GM12878 (cell line): ENCODE measurements at regions not wholly inside any gene's neighbourhood (a gene's known extent, or its start where the extent isn't known, plus 50 kb on each side); places are given as distances from the start of the nearest gene placed in this dataset.

Experiments
- ATAC-seq: fragments of 200-7000 bp; cut with Tn5 transposase; 3 replicates; pipeline ENCODE4 v1.9.1; 2020; ENCODE audit warnings: mild to moderate bottlenecking, moderate library complexity
- BruUV-seq: library from RNA; stranded (reverse); fragments of 400-500 nt; replicated peaks from 2 replicates; lab custom pipeline; 2021; lab: Mats Ljungman, UMichigan
- CTCF ChIA-PET: fragments of 300-600 bp; sonication (Branson Sonifier 250); formaldehyde crosslinking; extraction: SDS; loops from one replicate; lab custom pipeline; 2021; ENCODE audit warnings: inconsistent platforms; lab: Yijun Ruan, JAX
- POLR2A ChIA-PET: fragments of 350-600 bp; formaldehyde crosslinking; extraction: SDS; loops from one replicate; lab custom pipeline; 2021; ENCODE audit warnings: inconsistent platforms; lab: Charles Lee
- RAD21 ChIA-PET: fragments of 300-600 bp; sonication (Branson Sonifier 250); formaldehyde crosslinking; loops from one replicate; lab custom pipeline; 2023; ENCODE audit warnings: antibody characterized with exemption; ENCODE audit not compliant: unreplicated experiment; lab: Charles Lee
- SMC1A ChIA-PET: fragments of 300-600 bp; sonication (Branson Sonifier 250); formaldehyde crosslinking; loops from one replicate; lab custom pipeline; 2023; ENCODE audit not compliant: unreplicated experiment, uncharacterized antibody; lab: Charles Lee
- DNase-seq: peaks from one replicate; pipeline ENCODE4 v3.0.0-alpha.2; 2011; ENCODE audit warnings: low read depth, low spot score
- FAIRE-seq: peaks from 3 replicates; lab custom pipeline; 2011; peaks lifted over from hg19 to GRCh38; lab: Jason Lieb, UNC
- H2AFZ ChIP-seq: 2 replicates; pipeline ENCODE4 v1.6.0; 2011; ENCODE audit warnings: low read depth, low read length, control low read depth; ENCODE audit not compliant: control insufficient read depth
- H3K27ac ChIP-seq: 2 replicates; pipeline ENCODE4 v1.5.1; 2011; ENCODE audit warnings: control low read depth; ENCODE audit not compliant: control insufficient read depth, insufficient read depth
- H3K27me3 ChIP-seq, 2 experiments: replicated peaks in 1 of 2; 2 replicates each; pipeline versions ENCODE4 v1.6.0 to v1.6.1; 2011; ENCODE audit warnings: low read length in 1 of 2; ENCODE audit not compliant: control insufficient read depth in 2 of 2, insufficient read depth in 2 of 2
- H3K36me3 ChIP-seq, 2 experiments: 2 replicates each; pipeline ENCODE4 v1.5.1; 2011; ENCODE audit warnings: low read length in 1 of 2; ENCODE audit not compliant: control insufficient read depth in 2 of 2, insufficient read depth in 2 of 2
- H3K4me1 ChIP-seq: 2 replicates; pipeline ENCODE4 v1.6.1; 2011; ENCODE audit warnings: mild to moderate bottlenecking, low read length, moderate library complexity, mixed read lengths; ENCODE audit not compliant: control insufficient read depth, insufficient read depth
- H3K4me2 ChIP-seq: 2 replicates; pipeline ENCODE4 v1.6.0; 2011; ENCODE audit warnings: control low read depth; ENCODE audit not compliant: control insufficient read depth, insufficient read depth
- H3K4me3 ChIP-seq: fragments of 200-600 bp; sonication (generic); 2 replicates; pipeline ENCODE4 v1.5.1; 2016
- H3K79me2 ChIP-seq: 2 replicates; pipeline ENCODE4 v1.6.0; 2011; ENCODE audit warnings: low read length; ENCODE audit not compliant: control insufficient read depth, insufficient read depth
- H3K9ac ChIP-seq: 2 replicates; pipeline ENCODE4 v1.8.0; 2011; ENCODE audit warnings: low read length, control low read depth, mixed read lengths; ENCODE audit not compliant: control insufficient read depth, insufficient read depth
- H3K9me3 ChIP-seq: replicated peaks from 3 replicates; pipeline ENCODE4 v1.5.1; 2011; ENCODE audit warnings: mild to moderate bottlenecking, low read length; ENCODE audit not compliant: control insufficient read depth, insufficient read depth
- H4K20me1 ChIP-seq: 2 replicates; pipeline ENCODE4 v1.6.0; 2011; ENCODE audit not compliant: control insufficient read depth, insufficient read depth
- CBX3 ChIP-seq: fragments of 200-600 bp; sonication (generic); IDR thresholded peaks from 2 replicates; pipeline ENCODE4 v1.6.1; 2016; ENCODE audit warnings: low read depth, borderline replicate concordance
- FOS ChIP-seq: IDR thresholded peaks from 3 replicates; pipeline ENCODE4 v1.6.1; 2011; ENCODE audit warnings: borderline replicate concordance; ENCODE audit not compliant: insufficient read length; ENCODE audit errors: extremely low read depth
- JUNB ChIP-seq: IDR thresholded peaks from 2 replicates; pipeline ENCODE4 v1.6.1; 2016; ENCODE audit warnings: antibody characterized with exemption, mild to moderate bottlenecking
- KLF5 ChIP-seq: fragments of 450-650 bp; IDR thresholded peaks from 2 replicates; pipeline ENCODE4 v1.6.1; 2014; ENCODE audit warnings: mild to moderate bottlenecking; ENCODE audit not compliant: partially characterized antibody
- MEF2B ChIP-seq: fragments of 450-650 bp; IDR thresholded peaks from 2 replicates; pipeline ENCODE4 v1.6.1; 2018; ENCODE audit warnings: mild to moderate bottlenecking, moderate library complexity; ENCODE audit not compliant: partially characterized antibody, poor library complexity, severe bottlenecking
- PAX5 ChIP-seq: IDR thresholded peaks from 2 replicates; pipeline ENCODE4 v1.6.1; 2011; ENCODE audit warnings: low read depth, low read length, borderline replicate concordance
- SUPT20H ChIP-seq: IDR thresholded peaks from 2 replicates; pipeline ENCODE4 v1.6.1; 2011; ENCODE audit warnings: low read depth, mild to moderate bottlenecking, low read length, moderate library complexity, borderline replicate concordance; ENCODE audit not compliant: control insufficient read depth
- TCF12 ChIP-seq: IDR thresholded peaks from 2 replicates; pipeline ENCODE4 v1.6.1; 2011; ENCODE audit warnings: low read depth, mild to moderate bottlenecking, low read length
- ZBED1 ChIP-seq: IDR thresholded peaks from 2 replicates; pipeline ENCODE4 v1.6.1; 2016; ENCODE audit warnings: borderline replicate concordance
- ZNF207 ChIP-seq: fragments of 450-650 bp; IDR thresholded peaks from 2 replicates; pipeline ENCODE4 v1.6.1; 2014; ENCODE audit warnings: antibody characterized with exemption, mild to moderate bottlenecking, borderline replicate concordance
- WGBS: methylation state at CpG from one replicate; pipeline ENCODE4 v1.1.6; 2016; ENCODE audit warnings: low lambda C conversion rate; ENCODE audit not compliant: insufficient replicate concordance, insufficient coverage; ENCODE audit errors: missing lambda C conversion rate; 5-methylcytosine and 5-hydroxymethylcytosine counted together
- in situ Hi-C: fragments of 300-500 bp; cut with MboI; formaldehyde crosslinking; loops from 9 replicates; pipeline ENCODE4 v1.14.3; 2018; ENCODE audit warnings: mixed read lengths
- intact Hi-C: fragments of 100-400 bp; cut with micrococcal nuclease; formaldehyde crosslinking; loops from one replicate; pipeline ENCODE4 v1.14.2; 2022; ENCODE audit not compliant: unreplicated experiment
- TF ChIP-seq, protein P1 (sequence below): fragments of 450-650 bp; IDR thresholded peaks from 2 replicates; pipeline ENCODE4 v1.6.1; 2018; ENCODE audit warnings: mild to moderate bottlenecking, low read depth, moderate library complexity; ENCODE audit not compliant: partially characterized antibody
- TF ChIP-seq, protein P2 (sequence below): IDR thresholded peaks from 2 replicates; pipeline ENCODE4 v1.6.1; 2011; ENCODE audit warnings: borderline replicate concordance, low read depth, mild to moderate bottlenecking, moderate library complexity, low read length; ENCODE audit not compliant: insufficient read depth, poor library complexity, severe bottlenecking
- TF ChIP-seq, protein P3 (sequence below): fragments of 450-650 bp; IDR thresholded peaks from 2 replicates; pipeline ENCODE4 v1.6.1; 2014; ENCODE audit warnings: mild to moderate bottlenecking

DNA sequence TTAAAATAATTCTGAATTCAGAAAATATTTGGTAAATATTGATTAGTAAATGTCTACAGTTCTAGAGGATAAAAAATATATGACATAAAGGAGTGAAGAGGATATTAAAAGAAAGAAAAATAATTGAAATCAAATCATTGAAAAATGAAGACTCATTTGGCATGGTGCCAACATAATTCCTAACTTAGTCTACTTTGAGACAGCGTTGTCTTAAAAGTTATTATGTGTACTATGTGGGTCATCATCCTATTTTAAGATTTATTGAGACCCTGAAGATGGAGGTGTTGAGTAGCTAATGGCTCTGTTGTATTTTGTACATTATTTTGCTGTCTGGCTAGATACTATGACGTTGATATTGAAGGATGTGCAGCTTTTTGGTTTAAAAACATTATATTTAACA lies 156.7 kb upstream of the PTGFR start:
- Histone ChIP-seq H3K4me1 (no peaks in the 10 kb centered on the region), H3K27me3 (no peaks in the 10 kb centered on the region), H3K9ac (no peak overlapping the region), H3K79me2 (no peaks in the 10 kb centered on the region), H3K4me3 (no peak overlapping the region), H3K36me3 (no peaks in the 10 kb centered on the region), H3K9me3 (no peaks in the 10 kb centered on the region), H3K27ac (no peak overlapping the region), H2AFZ (no peak overlapping the region), H3K4me2 (no peak overlapping the region), H4K20me1 (no peaks in the 10 kb centered on the region)
- POLR2A ChIA-PET: no interaction called here
- DNase-seq (no peak), FAIRE-seq (no peak), ATAC-seq (no peak)
- SMC1A ChIA-PET: interaction anchor here (0.8 to 1.4 kb wide), 5 partner anchors 28 to 341 kb away, joined by 3 read pairs; no protein-coding TSS in a partner anchor
- intact Hi-C loops: loop anchor here (5.0 kb wide), 1 partner anchor 187 kb away; no protein-coding TSS in a partner anchor
- no TSS peak for BruUV-seq
- RAD21 ChIA-PET: interaction anchor here (1.2 kb wide), 2 partner anchors 283 to 342 kb away, joined by 4 read pairs; no protein-coding TSS in a partner anchor
- no peak for TF ChIP-seq FOS
- TF ChIP-seq JUNB: no peak
- TF ChIP-seq CBX3: no peak
- TF ChIP-seq KLF5: no peak
- TF ChIP-seq, protein P1, sequence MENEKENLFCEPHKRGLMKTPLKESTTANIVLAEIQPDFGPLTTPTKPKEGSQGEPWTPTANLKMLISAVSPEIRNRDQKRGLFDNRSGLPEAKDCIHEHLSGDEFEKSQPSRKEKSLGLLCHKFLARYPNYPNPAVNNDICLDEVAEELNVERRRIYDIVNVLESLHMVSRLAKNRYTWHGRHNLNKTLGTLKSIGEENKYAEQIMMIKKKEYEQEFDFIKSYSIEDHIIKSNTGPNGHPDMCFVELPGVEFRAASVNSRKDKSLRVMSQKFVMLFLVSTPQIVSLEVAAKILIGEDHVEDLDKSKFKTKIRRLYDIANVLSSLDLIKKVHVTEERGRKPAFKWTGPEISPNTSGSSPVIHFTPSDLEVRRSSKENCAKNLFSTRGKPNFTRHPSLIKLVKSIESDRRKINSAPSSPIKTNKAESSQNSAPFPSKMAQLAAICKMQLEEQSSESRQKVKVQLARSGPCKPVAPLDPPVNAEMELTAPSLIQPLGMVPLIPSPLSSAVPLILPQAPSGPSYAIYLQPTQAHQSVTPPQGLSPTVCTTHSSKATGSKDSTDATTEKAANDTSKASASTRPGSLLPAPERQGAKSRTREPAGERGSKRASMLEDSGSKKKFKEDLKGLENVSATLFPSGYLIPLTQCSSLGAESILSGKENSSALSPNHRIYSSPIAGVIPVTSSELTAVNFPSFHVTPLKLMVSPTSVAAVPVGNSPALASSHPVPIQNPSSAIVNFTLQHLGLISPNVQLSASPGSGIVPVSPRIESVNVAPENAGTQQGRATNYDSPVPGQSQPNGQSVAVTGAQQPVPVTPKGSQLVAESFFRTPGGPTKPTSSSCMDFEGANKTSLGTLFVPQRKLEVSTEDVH: no peak
- no peak for TF ChIP-seq SUPT20H
- no peak for TF ChIP-seq ZBED1
- TF ChIP-seq PAX5: no peak
- TF ChIP-seq ZNF207: no peak
- no peak for TF ChIP-seq MEF2B
- TF ChIP-seq TCF12: no peak
- TF ChIP-seq, protein P2, sequence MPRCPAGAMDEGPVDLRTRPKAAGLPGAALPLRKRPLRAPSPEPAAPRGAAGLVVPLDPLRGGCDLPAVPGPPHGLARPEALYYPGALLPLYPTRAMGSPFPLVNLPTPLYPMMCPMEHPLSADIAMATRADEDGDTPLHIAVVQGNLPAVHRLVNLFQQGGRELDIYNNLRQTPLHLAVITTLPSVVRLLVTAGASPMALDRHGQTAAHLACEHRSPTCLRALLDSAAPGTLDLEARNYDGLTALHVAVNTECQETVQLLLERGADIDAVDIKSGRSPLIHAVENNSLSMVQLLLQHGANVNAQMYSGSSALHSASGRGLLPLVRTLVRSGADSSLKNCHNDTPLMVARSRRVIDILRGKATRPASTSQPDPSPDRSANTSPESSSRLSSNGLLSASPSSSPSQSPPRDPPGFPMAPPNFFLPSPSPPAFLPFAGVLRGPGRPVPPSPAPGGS: no peak
- TF ChIP-seq, protein P3, sequence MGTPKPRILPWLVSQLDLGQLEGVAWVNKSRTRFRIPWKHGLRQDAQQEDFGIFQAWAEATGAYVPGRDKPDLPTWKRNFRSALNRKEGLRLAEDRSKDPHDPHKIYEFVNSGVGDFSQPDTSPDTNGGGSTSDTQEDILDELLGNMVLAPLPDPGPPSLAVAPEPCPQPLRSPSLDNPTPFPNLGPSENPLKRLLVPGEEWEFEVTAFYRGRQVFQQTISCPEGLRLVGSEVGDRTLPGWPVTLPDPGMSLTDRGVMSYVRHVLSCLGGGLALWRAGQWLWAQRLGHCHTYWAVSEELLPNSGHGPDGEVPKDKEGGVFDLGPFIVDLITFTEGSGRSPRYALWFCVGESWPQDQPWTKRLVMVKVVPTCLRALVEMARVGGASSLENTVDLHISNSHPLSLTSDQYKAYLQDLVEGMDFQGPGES: no peak
- WGBS: 4% methylated on average over 2 of the region's 2 CpGs
- CTCF ChIA-PET: interaction anchor here (1.0 to 2.9 kb wide), 15 partner anchors 7 to 344 kb away, joined by 3 to 16 read pairs (median 4); no protein-coding TSS in a partner anchor
- in situ Hi-C loops: no loop called here
